Fibroblast of lung (primary cell): ENCODE measurements at regions not wholly inside any gene's neighbourhood (a gene's known extent, or its start where the extent isn't known, plus 50 kb on each side); places are given as distances from the start of the nearest gene placed in this dataset.

Experiments used
- DNase-seq, 2 donors: peaks; one replicate each; pipeline versions ENCODE4 v3.0.0 to v3.0.0-alpha.2; 2010; ENCODE audit warnings: low read depth in 2 of 2
- H2AFZ ChIP-seq: 2 replicates; pipeline ENCODE4 v1.5.1; 2012; ENCODE audit warnings: low read length, control low read depth, inconsistent platforms
- H3K27ac ChIP-seq: 2 replicates; pipeline ENCODE4 v1.5.1; 2011; ENCODE audit warnings: low read length, control low read depth; ENCODE audit not compliant: insufficient read depth
- H3K27me3 ChIP-seq: 2 replicates; pipeline ENCODE4 v1.5.1; 2011; ENCODE audit warnings: mild to moderate bottlenecking, low read length; ENCODE audit not compliant: control insufficient read depth, insufficient read depth
- H3K36me3 ChIP-seq: 2 replicates; pipeline ENCODE4 v1.5.1; 2011; ENCODE audit warnings: low read length; ENCODE audit not compliant: control insufficient read depth, insufficient read depth
- H3K4me1 ChIP-seq: 2 replicates; pipeline ENCODE4 v1.5.1; 2011; ENCODE audit warnings: low read length; ENCODE audit not compliant: control insufficient read depth, insufficient read depth; ENCODE audit errors: extremely low read depth
- H3K4me2 ChIP-seq: 2 replicates; pipeline ENCODE4 v1.5.1; 2011; ENCODE audit warnings: low read length, control low read depth; ENCODE audit not compliant: insufficient read depth; ENCODE audit errors: extremely low read depth
- H3K4me3 ChIP-seq, 4 experiments: fragments of 200-600 bp in 1 of 4; sonication (generic) in 1 of 4; replicated peaks in 1 of 4; 2 replicates each; pipeline ENCODE4 v1.5.1; 2011 to 2016; ENCODE audit warnings: low read length in 4 of 4, low read depth in 3 of 4, mild to moderate bottlenecking in 3 of 4, control low read depth in 2 of 4, inconsistent platforms in 1 of 4, mixed read lengths in 1 of 4; ENCODE audit not compliant: insufficient read depth in 1 of 4; ENCODE audit errors: control extremely low read depth in 1 of 4
- H3K79me2 ChIP-seq: 2 replicates; pipeline ENCODE4 v1.5.1; 2012; ENCODE audit warnings: mild to moderate bottlenecking, low read length, inconsistent platforms; ENCODE audit not compliant: control insufficient read depth, insufficient read depth
- H3K9ac ChIP-seq: 2 replicates; pipeline ENCODE4 v1.5.1; 2011; ENCODE audit warnings: mild to moderate bottlenecking, low read length, control low read depth; ENCODE audit not compliant: insufficient read depth
- H3K9me3 ChIP-seq: 2 replicates; pipeline ENCODE4 v1.5.1; 2012; ENCODE audit warnings: low read depth, low read length; ENCODE audit not compliant: control insufficient read depth, insufficient read depth
- H4K20me1 ChIP-seq: 2 replicates; pipeline ENCODE4 v1.5.1; 2011; ENCODE audit warnings: low read length; ENCODE audit not compliant: control insufficient read depth, insufficient read depth; ENCODE audit errors: extremely low read depth
- CTCF ChIP-seq, 2 donors: IDR thresholded peaks in 1 of 2; conservative IDR thresholded peaks in 1 of 2; 1 replicate in 1 of 2; 2 replicates in 1 of 2; pipeline ENCODE4 v1.5.1; 2011 to 2012; ENCODE audit warnings: low read length in 2 of 2, control low read depth in 1 of 2, inconsistent platforms in 1 of 2, low read depth in 1 of 2, mild to moderate bottlenecking in 1 of 2
- EZH2 ChIP-seq: IDR thresholded peaks from 2 replicates; pipeline ENCODE4 v1.5.1; 2012; ENCODE audit warnings: low read length, control low read depth, mild to moderate bottlenecking; ENCODE audit errors: missing control alignments

DNA sequence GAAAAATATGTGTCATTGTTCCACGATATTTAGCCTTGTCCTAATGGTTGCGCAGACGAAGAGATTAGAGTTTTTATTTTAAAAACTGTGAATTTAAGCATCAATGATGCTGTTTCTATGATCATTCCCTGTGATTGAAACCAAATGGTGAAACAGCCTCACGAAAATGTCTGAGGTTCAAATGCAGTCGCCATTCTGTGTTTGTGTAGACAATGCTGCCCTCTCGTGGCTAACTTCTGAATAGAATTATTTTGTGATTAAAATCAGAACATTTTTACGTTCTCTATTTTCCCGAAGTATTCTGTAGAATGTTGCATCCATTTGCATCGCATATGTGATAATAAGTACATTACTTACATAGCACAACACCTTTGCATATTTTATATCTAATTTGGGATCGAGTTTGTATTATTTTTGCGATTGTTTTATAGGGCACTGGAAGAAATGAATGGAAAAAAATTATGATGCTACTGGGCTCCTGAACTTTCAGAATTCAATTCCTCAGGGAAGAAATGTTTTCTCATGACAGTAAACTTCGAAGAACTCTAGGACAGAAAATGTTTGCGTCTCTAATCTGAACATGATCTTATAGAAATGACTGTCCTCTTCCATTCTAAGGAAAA lies 54.8 kb upstream of the CREB1 start:
- no peaks in the 10 kb centered on the region for H3K9me3 ChIP-seq
- no peak for TF ChIP-seq EZH2
- TF ChIP-seq CTCF (conservative IDR thresholded peaks at IDR 0.05 in 1 of 2, IDR thresholded peaks at IDR 0.05 in 1 of 2; ENCODE audit: low read depth in 1 of 2, low read length in 2 of 2) = peak; percentile 48 to 56
- H3K79me2 ChIP-seq = no peaks in the 10 kb centered on the region
- peak overlapping the region; percentile 21 for H3K4me2 ChIP-seq
- H3K36me3 ChIP-seq = no peaks in the 10 kb centered on the region
- no peak overlapping the region for H2AFZ ChIP-seq
- H3K4me1 ChIP-seq = peaks cover 4% of the 10 kb centered on the region
- H3K27me3 ChIP-seq = no peaks in the 10 kb centered on the region
- H4K20me1 ChIP-seq = no peaks in the 10 kb centered on the region
- no peak overlapping the region for H3K27ac ChIP-seq
- peak overlapping the region in 1 of 4 experiments; percentile 14 for H3K4me3 ChIP-seq
- peak; percentile 36 to 78 for DNase-seq
- no peak overlapping the region for H3K9ac ChIP-seq

DNA sequence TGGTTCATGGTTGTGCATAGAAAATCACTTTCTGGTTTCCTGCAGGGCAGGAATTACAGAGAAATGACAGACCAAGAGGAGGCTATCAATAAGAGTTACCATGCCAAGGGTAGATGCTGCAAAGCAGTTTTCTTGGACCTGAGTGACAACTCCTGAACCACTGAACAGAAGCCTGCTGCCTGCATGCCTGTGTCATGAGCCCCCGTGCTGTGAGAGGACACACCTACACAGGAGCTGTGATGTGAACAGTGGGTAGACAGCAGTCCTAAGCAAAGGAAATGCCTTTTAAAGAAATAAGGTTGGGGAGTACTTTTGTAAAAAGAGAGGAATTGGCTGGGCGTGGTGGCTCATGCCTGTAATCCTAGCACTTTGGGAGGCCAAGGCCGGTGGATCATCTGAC lies 54.2 kb upstream of the CREB1 start:
- H3K4me3 ChIP-seq = no peak overlapping the region
- peaks cover 4% of the 10 kb centered on the region for H3K4me1 ChIP-seq
- H3K27ac ChIP-seq = no peak overlapping the region
- H3K79me2 ChIP-seq = no peaks in the 10 kb centered on the region
- no peak for TF ChIP-seq EZH2
- TF ChIP-seq CTCF (conservative IDR thresholded peaks at IDR 0.05 in 1 of 2, IDR thresholded peaks at IDR 0.05 in 1 of 2; ENCODE audit: low read depth in 1 of 2, low read length in 2 of 2) = no peak
- DNase-seq = peak in 1 of 2 donors; percentile 41
- H2AFZ ChIP-seq = peak overlapping the region; percentile 42
- no peaks in the 10 kb centered on the region for H3K27me3 ChIP-seq
- no peaks in the 10 kb centered on the region for H3K9me3 ChIP-seq
- H4K20me1 ChIP-seq = no peaks in the 10 kb centered on the region
- no peak overlapping the region for H3K9ac ChIP-seq
- H3K4me2 ChIP-seq = no peak overlapping the region
- no peaks in the 10 kb centered on the region for H3K36me3 ChIP-seq

- H3K4me2 ChIP-seq = no peak overlapping the region
- H3K9me3 ChIP-seq = no peaks in the 10 kb centered on the region
- peaks cover 2% of the 10 kb centered on the region for H3K4me1 ChIP-seq
- no peak overlapping the region for H3K4me3 ChIP-seq
- H3K27me3 ChIP-seq = no peaks in the 10 kb centered on the region
- H4K20me1 ChIP-seq = no peaks in the 10 kb centered on the region
- no peak overlapping the region for H2AFZ ChIP-seq
- TF ChIP-seq CTCF (conservative IDR thresholded peaks at IDR 0.05 in 1 of 2, IDR thresholded peaks at IDR 0.05 in 1 of 2; ENCODE audit: low read depth in 1 of 2, low read length in 2 of 2) = no peak
- no peak for TF ChIP-seq EZH2
- no peaks in the 10 kb centered on the region for H3K36me3 ChIP-seq
- H3K79me2 ChIP-seq = no peaks in the 10 kb centered on the region
- H3K27ac ChIP-seq = no peak overlapping the region
- H3K9ac ChIP-seq = no peak overlapping the region
- no peak for DNase-seq
Measured at GRCh38 chr2:207477896-207478295, 51.9 kb upstream of the CREB1 start.
